IMR-90 (cell line): ENCODE measurements at regions not wholly inside any gene's neighbourhood (a gene's known extent, or its start where the extent isn't known, plus 50 kb on each side); places are given as distances from the start of the nearest gene placed in this dataset.

ENCODE experiments used
- ATAC-seq: fragments of 200-7000 bp; cut with Tn5 transposase; 2 replicates; pipeline ENCODE4 v1.9.1; 2020; ENCODE audit warnings: low read depth, mild to moderate bottlenecking, moderate library complexity
- BruUV-seq: library from RNA; stranded (reverse); fragments of 400-500 nt; replicated peaks from 2 replicates; lab custom pipeline; 2021; lab: Mats Ljungman, UMichigan
- CTCF ChIA-PET: fragments of 300-600 bp; formaldehyde crosslinking; extraction: SDS; loops from one replicate; lab custom pipeline; 2021; ENCODE audit warnings: antibody characterized with exemption; lab: Yijun Ruan, JAX
- POLR2A ChIA-PET: fragments of 300-600 bp; sonication (Branson Sonifier 250); formaldehyde crosslinking; loops from one replicate; lab custom pipeline; 2022; ENCODE audit warnings: antibody characterized with exemption; ENCODE audit not compliant: unreplicated experiment; lab: Charles Lee
- DNase-seq: peaks from one replicate; pipeline ENCODE4 v3.0.0; 2013
- H2AFZ ChIP-seq: replicated peaks from 2 replicates; pipeline ENCODE3; 2013; ENCODE audit warnings: low read length, mild to moderate bottlenecking; ENCODE audit not compliant: poor library complexity
- H2AK5ac ChIP-seq: 2 replicates; pipeline ENCODE4 v1.6.1; 2013; ENCODE audit warnings: low read depth, low read length, inconsistent platforms
- H2AK9ac ChIP-seq: replicated peaks from 2 replicates; pipeline ENCODE3; 2013; ENCODE audit warnings: mild to moderate bottlenecking, low read depth, low read length, moderate library complexity; ENCODE audit not compliant: poor library complexity
- H2BK120ac ChIP-seq: 2 replicates; pipeline ENCODE4 v1.6.1; 2013; ENCODE audit warnings: low read depth, low read length, inconsistent platforms
- H2BK15ac ChIP-seq: 3 replicates; pipeline ENCODE4 v1.6.1; 2013; ENCODE audit warnings: low read depth, low read length, inconsistent platforms
- H2BK20ac ChIP-seq: 2 replicates; pipeline ENCODE4 v1.6.1; 2013; ENCODE audit warnings: low read depth, mild to moderate bottlenecking, inconsistent platforms, low read length, moderate library complexity
- H2BK5ac ChIP-seq: 2 replicates; pipeline ENCODE4 v1.6.1; 2013; ENCODE audit warnings: mild to moderate bottlenecking, low read depth, low read length, inconsistent platforms; ENCODE audit not compliant: poor library complexity, severe bottlenecking
- H3K14ac ChIP-seq: replicated peaks from 2 replicates; pipeline ENCODE4 v1.6.1; 2013; ENCODE audit warnings: low read depth, low read length, inconsistent platforms
- H3K18ac ChIP-seq: 2 replicates; pipeline ENCODE4 v1.6.1; 2013; ENCODE audit warnings: low read depth, low read length, control low read depth
- H3K23ac ChIP-seq: 2 replicates; pipeline ENCODE4 v1.6.1; 2013; ENCODE audit warnings: low read depth, low read length, inconsistent platforms
- H3K27ac ChIP-seq: 2 replicates; pipeline ENCODE4 v1.5.1; 2013; ENCODE audit warnings: mild to moderate bottlenecking, control low read depth, low read length; ENCODE audit not compliant: insufficient read depth
- H3K27me3 ChIP-seq: 2 replicates; pipeline ENCODE4 v1.6.1; 2013; ENCODE audit warnings: low read length; ENCODE audit not compliant: control insufficient read depth, insufficient read depth
- H3K36me3 ChIP-seq: 2 replicates; pipeline ENCODE4 v1.6.1; 2013; ENCODE audit warnings: low read length, mixed read lengths; ENCODE audit not compliant: control insufficient read depth, insufficient read depth
- H3K4ac ChIP-seq: 2 replicates; pipeline ENCODE4 v1.6.1; 2013; ENCODE audit warnings: low read depth, low read length, inconsistent platforms
- H3K4me1 ChIP-seq: 2 replicates; pipeline ENCODE4 v1.6.1; 2013; ENCODE audit warnings: low read length, mixed read lengths; ENCODE audit not compliant: control insufficient read depth, insufficient read depth
- H3K4me2 ChIP-seq: 2 replicates; pipeline ENCODE4 v1.6.1; 2013; ENCODE audit warnings: low read depth, mild to moderate bottlenecking, control low read depth, low read length, moderate library complexity
- H3K4me3 ChIP-seq: 2 replicates; pipeline ENCODE4 v1.5.1; 2013; ENCODE audit warnings: low read depth, mild to moderate bottlenecking, control low read depth, low read length, moderate library complexity; ENCODE audit not compliant: insufficient read depth
- H3K56ac ChIP-seq: 2 replicates; pipeline ENCODE4 v1.6.1; 2013; ENCODE audit warnings: low read length, inconsistent platforms; ENCODE audit not compliant: insufficient read depth; ENCODE audit errors: extremely low read depth
- H3K79me1 ChIP-seq, 2 experiments: 2 replicates each; pipeline ENCODE4 v1.6.1; 2013; ENCODE audit warnings: low read length in 2 of 2, inconsistent platforms in 1 of 2, low read depth in 1 of 2
- H3K9ac ChIP-seq: 2 replicates; pipeline ENCODE4 v1.6.1; 2013; ENCODE audit warnings: low read depth, low read length, control low read depth
- H3K9me1 ChIP-seq: 2 replicates; pipeline ENCODE4 v1.6.1; 2013; ENCODE audit warnings: low read length, inconsistent platforms; ENCODE audit not compliant: insufficient read depth
- H3K9me3 ChIP-seq: 2 replicates; pipeline ENCODE4 v1.6.1; 2013; ENCODE audit warnings: low read length; ENCODE audit not compliant: control insufficient read depth, insufficient read depth
- H4K20me1 ChIP-seq: 2 replicates; pipeline ENCODE4 v1.6.1; 2013; ENCODE audit warnings: low read length, inconsistent platforms; ENCODE audit not compliant: insufficient read depth
- H4K5ac ChIP-seq: 2 replicates; pipeline ENCODE4 v1.6.1; 2013; ENCODE audit warnings: mild to moderate bottlenecking, low read depth, low read length, control low read depth
- H4K8ac ChIP-seq, 2 experiments: 2 replicates each; pipeline ENCODE4 v1.6.1; 2013; ENCODE audit warnings: low read depth in 2 of 2, low read length in 2 of 2, control low read depth in 1 of 2, inconsistent platforms in 1 of 2
- H4K91ac ChIP-seq: 2 replicates; pipeline ENCODE4 v1.6.1; 2013; ENCODE audit warnings: low read depth, low read length, inconsistent platforms; ENCODE audit not compliant: insufficient read depth
- BHLHE40 ChIP-seq: fragments of 150-350 bp; IDR thresholded peaks from 2 replicates; pipeline ENCODE4 v1.6.1; 2016; ENCODE audit warnings: mild to moderate bottlenecking, low read depth, low read length
- CEBPB ChIP-seq: IDR thresholded peaks from 2 replicates; pipeline ENCODE4 v1.6.1; 2012; ENCODE audit warnings: low read depth, low read length, improper control_type of control experiment
- CHD1 ChIP-seq: IDR thresholded peaks from 2 replicates; pipeline ENCODE4 v1.6.1; 2012; ENCODE audit warnings: low read depth, low read length, improper control_type of control experiment
- FOS ChIP-seq: fragments of 150-350 bp; IDR thresholded peaks from 2 replicates; pipeline ENCODE4 v1.6.1; 2016; ENCODE audit warnings: low read depth, low read length
- MAFK ChIP-seq: IDR thresholded peaks from 2 replicates; pipeline ENCODE4 v1.6.1; 2012; ENCODE audit warnings: low read depth, low read length, improper control_type of control experiment
- MAZ ChIP-seq: IDR thresholded peaks from 2 replicates; pipeline ENCODE4 v1.6.1; 2012; ENCODE audit warnings: low read depth, mild to moderate bottlenecking, low read length, improper control_type of control experiment, moderate library complexity, borderline replicate concordance
- MXI1 ChIP-seq: IDR thresholded peaks from 2 replicates; pipeline ENCODE4 v1.6.1; 2012; ENCODE audit warnings: low read depth, mild to moderate bottlenecking, low read length, moderate library complexity, borderline replicate concordance
- NFE2L2 ChIP-seq: fragments of 150-350 bp; IDR thresholded peaks from 2 replicates; pipeline ENCODE4 v1.6.1; 2016; ENCODE audit warnings: low read depth, mild to moderate bottlenecking, low read length
- POLR2A ChIP-seq: IDR thresholded peaks from 2 replicates; pipeline ENCODE4 v1.6.1; 2012; ENCODE audit warnings: mild to moderate bottlenecking, low read depth, low read length
- RAD21 ChIP-seq: IDR thresholded peaks from 2 replicates; pipeline ENCODE4 v1.6.1; 2012; ENCODE audit warnings: low read length, improper control_type of control experiment
- RCOR1 ChIP-seq: IDR thresholded peaks from 2 replicates; pipeline ENCODE4 v1.6.1; 2012; ENCODE audit warnings: mild to moderate bottlenecking, low read length, improper control_type of control experiment; ENCODE audit not compliant: insufficient replicate concordance
- RFX5 ChIP-seq: IDR thresholded peaks from 2 replicates; pipeline ENCODE4 v1.8.0; 2012; ENCODE audit warnings: low read depth, mild to moderate bottlenecking, low read length, moderate library complexity
- SMC3 ChIP-seq: fragments of 150-350 bp; IDR thresholded peaks from 2 replicates; pipeline ENCODE4 v1.6.1; 2016; ENCODE audit warnings: low read depth, mild to moderate bottlenecking, antibody characterized with exemption, low read length, moderate library complexity
- WGBS, 2 experiments: methylation state at CpG; one replicate each; pipeline versions ENCODE4 v1.1.5 to v1.1.7; 2013; ENCODE audit warnings: missing lambda C conversion rate in 2 of 2; ENCODE audit not compliant: insufficient read length in 1 of 2; ENCODE audit errors: extremely low coverage in 2 of 2; 5-methylcytosine and 5-hydroxymethylcytosine counted together
- dilution Hi-C: fragments of 300-500 bp; cut with HindIII; formaldehyde crosslinking; loops from one replicate; pipeline ENCODE4 v1.14.3; 2018; ENCODE audit warnings: low sequenced_read_pairs; ENCODE audit not compliant: unreplicated experiment
- in situ Hi-C: fragments of 300-500 bp; cut with MboI; formaldehyde crosslinking; loops from 3 replicates; pipeline ENCODE4 v1.14.3; 2019; ENCODE audit warnings: low sequenced_read_pairs, inconsistent platforms, mixed read lengths
- intact Hi-C: fragments of 100-400 bp; cut with micrococcal nuclease; formaldehyde crosslinking; loops from 2 replicates; pipeline ENCODE4 v1.10.0; 2022
- TF ChIP-seq, protein P1 (sequence below): fragments of 150-350 bp; IDR thresholded peaks from 2 replicates; pipeline ENCODE4 v1.6.1; 2017; ENCODE audit warnings: mild to moderate bottlenecking, antibody characterized with exemption, low read length, low read depth
- TF ChIP-seq, protein P2 (sequence below): fragments of 150-350 bp; IDR thresholded peaks from 2 replicates; pipeline ENCODE4 v1.6.1; 2016; ENCODE audit warnings: low read depth, mild to moderate bottlenecking, low read length, moderate library complexity, borderline replicate concordance
- TF ChIP-seq, protein P3 (sequence below): conservative IDR thresholded peaks from 2 replicates; pipeline ENCODE4 v1.5.1; 2012; ENCODE audit warnings: mild to moderate bottlenecking, low read depth, low read length, improper control_type of control experiment

DNA sequence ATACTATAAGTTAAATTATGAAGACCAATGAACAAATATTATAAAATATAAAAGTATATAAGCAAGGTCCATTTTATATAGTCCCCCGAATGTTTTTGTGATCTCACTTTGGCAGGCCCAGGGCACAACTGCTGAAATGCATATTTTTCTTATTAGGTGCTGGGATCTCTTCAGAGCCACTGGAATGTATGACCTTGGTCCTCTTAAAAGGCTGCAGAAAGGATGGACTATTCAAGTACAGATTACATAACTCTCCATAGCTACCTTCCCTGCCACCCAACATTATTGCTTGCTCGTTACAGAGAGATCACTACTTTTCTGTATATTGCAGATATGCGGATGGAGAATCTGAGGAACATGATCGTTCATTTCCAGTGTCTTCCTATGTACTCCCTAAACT, 925.6 kb upstream of the CELF4 start:
- Histone ChIP-seq H2BK5ac (no peak overlapping the region), H3K4ac (no peak overlapping the region), H3K27me3 (no peaks in the 10 kb centered on the region), H3K4me3 (no peak overlapping the region), H4K91ac (no peak overlapping the region), H3K9me1 (no peaks in the 10 kb centered on the region), H2BK120ac (no peak overlapping the region), H4K8ac (no peak overlapping the region), H4K20me1 (no peaks in the 10 kb centered on the region), H2BK20ac (no peak overlapping the region), H4K5ac (no peak overlapping the region), H3K9me3 (peaks cover 9% of the 10 kb centered on the region; the same call in 1 of the 2 replicates), H3K23ac (no peak overlapping the region), H3K79me1 (no peaks in the 10 kb centered on the region), H2AFZ (no peak overlapping the region), H2BK15ac (no peak overlapping the region), H2AK9ac (no peak overlapping the region), H3K27ac (no peak overlapping the region), H3K36me3 (no peaks in the 10 kb centered on the region), H2AK5ac (no peak overlapping the region), H3K14ac (no peak overlapping the region), H3K4me2 (no peak overlapping the region), H3K9ac (no peak overlapping the region), H3K56ac (no peak overlapping the region), H3K4me1 (no peaks in the 10 kb centered on the region), H3K18ac (no peak overlapping the region)
- ChIA-PET POLR2A (no interaction called here), CTCF (no interaction called here)
- intact Hi-C loops (no loop called here), dilution Hi-C loops (no loop called here), in situ Hi-C loops (no loop called here)
- no CpG with 5 or more reads among the region's 4 CpGs for WGBS, 2 experiments
- DNase-seq (no peak), ATAC-seq (no peak)
- TF ChIP-seq, protein P1, sequence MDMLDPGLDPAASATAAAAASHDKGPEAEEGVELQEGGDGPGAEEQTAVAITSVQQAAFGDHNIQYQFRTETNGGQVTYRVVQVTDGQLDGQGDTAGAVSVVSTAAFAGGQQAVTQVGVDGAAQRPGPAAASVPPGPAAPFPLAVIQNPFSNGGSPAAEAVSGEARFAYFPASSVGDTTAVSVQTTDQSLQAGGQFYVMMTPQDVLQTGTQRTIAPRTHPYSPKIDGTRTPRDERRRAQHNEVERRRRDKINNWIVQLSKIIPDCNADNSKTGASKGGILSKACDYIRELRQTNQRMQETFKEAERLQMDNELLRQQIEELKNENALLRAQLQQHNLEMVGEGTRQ, result no peak
- TF ChIP-seq NFE2L2 (no peak), CHD1 (no peak), FOS (no peak), MAZ (no peak), MAFK (no peak), BHLHE40 (no peak), CEBPB (no peak), POLR2A (no peak), RAD21 (no peak), RFX5 (no peak), MXI1 (no peak), SMC3 (no peak), RCOR1 (no peak)
- TF ChIP-seq, protein P2, sequence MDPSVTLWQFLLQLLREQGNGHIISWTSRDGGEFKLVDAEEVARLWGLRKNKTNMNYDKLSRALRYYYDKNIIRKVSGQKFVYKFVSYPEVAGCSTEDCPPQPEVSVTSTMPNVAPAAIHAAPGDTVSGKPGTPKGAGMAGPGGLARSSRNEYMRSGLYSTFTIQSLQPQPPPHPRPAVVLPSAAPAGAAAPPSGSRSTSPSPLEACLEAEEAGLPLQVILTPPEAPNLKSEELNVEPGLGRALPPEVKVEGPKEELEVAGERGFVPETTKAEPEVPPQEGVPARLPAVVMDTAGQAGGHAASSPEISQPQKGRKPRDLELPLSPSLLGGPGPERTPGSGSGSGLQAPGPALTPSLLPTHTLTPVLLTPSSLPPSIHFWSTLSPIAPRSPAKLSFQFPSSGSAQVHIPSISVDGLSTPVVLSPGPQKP, result no peak
- TF ChIP-seq, protein P3, sequence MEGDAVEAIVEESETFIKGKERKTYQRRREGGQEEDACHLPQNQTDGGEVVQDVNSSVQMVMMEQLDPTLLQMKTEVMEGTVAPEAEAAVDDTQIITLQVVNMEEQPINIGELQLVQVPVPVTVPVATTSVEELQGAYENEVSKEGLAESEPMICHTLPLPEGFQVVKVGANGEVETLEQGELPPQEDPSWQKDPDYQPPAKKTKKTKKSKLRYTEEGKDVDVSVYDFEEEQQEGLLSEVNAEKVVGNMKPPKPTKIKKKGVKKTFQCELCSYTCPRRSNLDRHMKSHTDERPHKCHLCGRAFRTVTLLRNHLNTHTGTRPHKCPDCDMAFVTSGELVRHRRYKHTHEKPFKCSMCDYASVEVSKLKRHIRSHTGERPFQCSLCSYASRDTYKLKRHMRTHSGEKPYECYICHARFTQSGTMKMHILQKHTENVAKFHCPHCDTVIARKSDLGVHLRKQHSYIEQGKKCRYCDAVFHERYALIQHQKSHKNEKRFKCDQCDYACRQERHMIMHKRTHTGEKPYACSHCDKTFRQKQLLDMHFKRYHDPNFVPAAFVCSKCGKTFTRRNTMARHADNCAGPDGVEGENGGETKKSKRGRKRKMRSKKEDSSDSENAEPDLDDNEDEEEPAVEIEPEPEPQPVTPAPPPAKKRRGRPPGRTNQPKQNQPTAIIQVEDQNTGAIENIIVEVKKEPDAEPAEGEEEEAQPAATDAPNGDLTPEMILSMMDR, result no peak
- no TSS peak for BruUV-seq
